T47D (cell line): ENCODE measurements at regions not wholly inside any gene's neighbourhood (a gene's known extent, or its start where the extent isn't known, plus 50 kb on each side); places are given as distances from the start of the nearest gene placed in this dataset.
A peak's percentile ranks its signal among the peaks of the same experiment; 100 is the strongest.

Source experiments
- DNase-seq, 2 experiments: peaks; one replicate each; pipeline versions ENCODE4 v3.0.0 to v3.0.0-alpha.2; 2011 to 2012; ENCODE audit warnings: low read depth in 1 of 2, low spot score in 1 of 2
- JUND ChIP-seq: IDR thresholded peaks from 2 replicates; pipeline ENCODE4 v1.6.1; 2012; ENCODE audit warnings: low read depth
- in situ Hi-C: cut with HindIII; loops from 2 replicates; pipeline ENCODE4 v1.10.0; 2016; ENCODE audit warnings: low sequenced_read_pairs, low pct_unique_long_range_greater_than_20kb

DNA sequence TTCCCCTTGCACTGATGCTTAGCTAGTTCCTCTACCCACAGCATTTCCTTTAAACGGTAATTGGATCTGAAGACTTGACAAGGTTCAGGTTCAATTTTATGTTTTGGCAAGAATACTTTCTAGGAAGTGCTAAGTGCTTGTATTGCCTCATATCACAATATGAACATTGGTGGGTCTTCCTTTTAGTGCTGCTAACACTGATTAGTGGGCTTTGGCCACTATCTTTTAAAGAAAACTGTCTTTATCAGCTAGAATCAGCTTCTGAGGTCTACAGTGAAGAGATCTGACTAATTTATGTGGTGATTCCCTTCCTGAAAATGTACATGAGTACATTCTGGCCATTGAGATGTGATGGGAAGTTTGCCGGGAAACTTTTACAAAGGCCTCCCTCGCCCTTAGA is 316.7 kb upstream of the KLF3 start:
- TF ChIP-seq JUND, result no peak
- DNase-seq, result no peak

DNA sequence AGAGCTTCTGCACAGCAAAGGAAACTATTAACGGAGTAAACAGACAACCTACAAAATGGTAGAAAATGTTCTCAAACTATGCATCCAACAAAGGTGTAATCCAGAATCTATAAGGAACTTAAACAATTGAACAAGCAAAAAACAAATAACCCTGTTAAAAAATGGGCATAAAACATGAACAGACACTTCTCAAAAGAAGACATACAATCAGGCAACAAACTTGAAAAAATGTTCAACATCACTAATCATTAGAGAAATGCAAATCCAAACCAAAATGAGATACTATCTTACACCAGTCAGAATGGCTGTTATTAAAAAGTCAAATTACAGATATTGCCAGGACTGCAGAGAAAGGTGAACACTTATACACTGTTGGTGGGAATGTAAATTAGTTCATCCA is 309.6 kb upstream of the KLF3 start:
- TF ChIP-seq JUND, result no peak

More for the DNA sequence above, 316.7 kb upstream of the KLF3 start:
- in situ Hi-C loops, result no loop called here

DNA sequence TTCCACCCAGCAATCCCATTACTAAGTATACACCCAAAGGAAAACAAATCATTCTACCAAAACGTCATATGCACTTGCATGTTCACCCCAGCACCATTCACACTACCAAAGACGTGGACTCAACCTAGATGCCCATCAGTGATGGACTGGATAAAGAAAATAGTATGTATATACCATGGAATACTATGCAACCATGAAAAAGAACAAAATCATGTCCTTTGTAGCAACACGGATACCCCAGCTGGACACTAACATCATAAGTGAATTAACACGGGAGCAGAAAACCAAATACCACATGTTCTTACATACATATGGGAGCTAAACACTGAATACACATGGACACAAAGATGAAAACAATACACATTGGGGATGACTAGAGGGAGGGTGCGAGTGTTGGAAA is 309.1 kb upstream of the KLF3 start:
- no peak for TF ChIP-seq JUND
- in situ Hi-C loops, result no loop called here
- DNase-seq, result no peak

More for the DNA sequence above, 309.6 kb upstream of the KLF3 start:
- no peak for DNase-seq
- in situ Hi-C loops, result no loop called here

DNA sequence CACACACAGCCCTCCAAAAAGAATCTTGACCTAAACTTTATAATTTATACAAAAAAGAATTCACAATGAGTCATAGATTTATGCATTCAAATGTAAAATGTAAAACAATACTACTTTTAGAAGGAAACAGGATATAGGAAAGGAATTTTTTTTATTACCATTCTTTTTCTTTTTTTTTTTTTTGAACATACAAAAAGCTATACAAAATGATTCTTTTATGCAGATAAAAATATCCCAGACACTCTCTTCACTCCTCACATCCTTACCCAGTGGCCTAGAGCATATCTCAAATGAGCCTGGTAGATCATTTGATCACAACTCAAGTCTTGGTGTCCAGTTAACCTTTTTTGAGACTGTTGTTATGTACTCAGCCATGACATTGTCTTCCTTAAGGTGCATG is 307.3 kb upstream of the KLF3 start:
- no peak for DNase-seq
- in situ Hi-C loops, result no loop called here
- TF ChIP-seq JUND, result no peak

DNA sequence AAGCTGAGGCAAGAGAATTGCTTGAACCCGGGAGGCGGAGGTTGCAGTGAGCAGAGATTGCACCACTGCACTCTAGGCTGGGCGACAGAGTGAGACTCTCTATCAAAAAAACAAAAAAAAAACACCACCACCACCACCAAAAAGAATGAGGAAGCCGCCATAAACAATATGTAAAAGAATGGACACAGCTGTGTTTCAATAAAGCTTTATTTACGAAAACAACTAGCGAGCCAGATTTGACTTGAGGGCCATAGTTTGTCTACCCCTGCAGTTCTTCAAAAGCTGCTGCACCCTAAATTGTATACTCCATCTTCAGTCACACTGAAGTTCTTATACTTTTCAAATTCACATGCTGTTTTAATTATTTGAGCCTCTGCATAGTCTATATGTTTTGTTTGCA is 306.5 kb upstream of the KLF3 start:
- in situ Hi-C loops, result no loop called here

DNA sequence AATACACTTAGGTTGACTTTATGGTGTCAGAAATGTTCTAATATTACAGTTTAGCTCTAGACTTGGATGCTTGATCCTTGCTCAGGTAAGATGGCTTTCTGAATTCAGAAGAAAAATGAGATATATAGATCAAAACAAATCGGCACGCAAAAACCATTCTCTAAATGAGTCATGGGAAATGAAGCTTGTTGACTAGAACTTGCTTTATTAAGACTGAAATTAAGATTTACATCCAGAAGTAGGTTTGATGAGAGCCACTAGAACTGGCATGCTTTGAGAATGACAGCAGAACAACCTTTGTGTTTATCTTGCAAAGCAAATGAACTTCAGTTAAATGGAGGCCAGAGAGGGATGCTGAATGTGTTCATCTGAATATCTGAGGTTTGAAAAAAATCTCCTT is 304.9 kb upstream of the KLF3 start:
- in situ Hi-C loops, result no loop called here
- DNase-seq, result no peak
- TF ChIP-seq JUND, result no peak

More for the DNA sequence above, 306.5 kb upstream of the KLF3 start:
- no peak for TF ChIP-seq JUND
- DNase-seq, result no peak

DNA sequence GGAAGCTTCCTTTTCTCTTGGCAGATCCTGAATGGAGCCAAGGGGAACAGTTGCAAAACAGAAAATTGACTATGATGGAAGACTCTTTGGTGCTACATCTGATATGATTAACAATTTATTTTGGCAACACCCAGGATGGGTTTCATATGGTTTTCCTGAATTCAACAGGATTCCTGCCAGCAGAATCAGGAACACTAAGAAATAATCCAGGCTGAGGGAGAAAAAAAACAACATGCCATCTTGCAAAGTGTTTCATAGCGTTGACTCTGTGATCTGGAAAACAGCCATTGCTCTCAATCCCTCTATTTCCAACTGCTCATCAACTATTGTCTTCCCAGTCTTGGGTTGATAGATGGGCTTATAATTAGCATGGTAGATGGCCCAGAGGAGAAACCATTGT is 303.8 kb upstream of the KLF3 start:
- in situ Hi-C loops, result no loop called here
- no peak for TF ChIP-seq JUND

DNA sequence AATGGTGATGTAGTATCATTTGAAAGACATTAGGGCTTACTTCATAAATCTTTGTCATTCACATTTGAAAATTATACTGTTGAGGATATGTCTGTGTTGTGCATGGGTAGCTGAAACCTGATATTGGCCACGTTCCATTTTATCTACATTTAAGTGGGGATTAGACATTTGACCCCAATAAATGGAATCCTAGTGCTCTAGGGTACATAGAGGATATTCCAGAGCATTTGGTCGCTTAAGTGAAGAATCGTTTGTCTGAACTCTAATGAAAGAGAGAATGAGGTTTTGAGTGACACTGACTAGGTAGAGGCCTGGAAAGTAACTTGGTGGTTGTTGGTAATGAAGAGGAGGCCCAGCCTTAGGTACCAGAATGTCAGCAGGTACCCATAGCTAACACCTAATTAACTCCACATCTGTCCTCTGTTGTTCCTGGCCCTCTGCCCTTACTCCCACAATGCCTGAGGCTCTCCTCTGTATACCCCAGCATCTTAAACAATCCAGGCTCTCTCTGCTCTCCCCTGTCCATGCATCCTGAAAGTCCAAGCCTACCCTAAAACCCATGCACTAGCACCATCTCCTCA is 299.5 kb upstream of the KLF3 start:
- TF ChIP-seq JUND, result no peak
- DNase-seq, result no peak
- in situ Hi-C loops, result no loop called here

More for the DNA sequence above, 303.8 kb upstream of the KLF3 start:
- no peak for DNase-seq

DNA sequence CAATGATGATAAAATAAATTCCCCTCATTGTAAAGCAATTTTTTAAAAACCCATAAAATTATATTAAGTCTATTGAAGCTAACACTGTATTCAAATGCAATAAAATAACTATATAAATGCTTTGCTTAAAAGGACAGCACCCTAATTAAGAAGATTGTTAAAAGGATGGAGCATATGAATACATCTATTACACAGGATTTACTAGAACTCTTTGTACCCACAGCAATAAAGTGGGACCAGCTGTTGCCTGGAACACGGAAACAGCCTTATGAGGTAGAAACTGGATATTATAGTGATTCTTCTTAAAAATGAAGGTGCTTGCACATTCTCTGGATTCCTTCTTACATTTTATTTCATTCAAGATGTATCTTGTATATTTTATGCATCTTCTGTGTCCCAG is 298.7 kb upstream of the KLF3 start:
- TF ChIP-seq JUND, result no peak
- DNase-seq, result no peak
- in situ Hi-C loops, result no loop called here

DNA sequence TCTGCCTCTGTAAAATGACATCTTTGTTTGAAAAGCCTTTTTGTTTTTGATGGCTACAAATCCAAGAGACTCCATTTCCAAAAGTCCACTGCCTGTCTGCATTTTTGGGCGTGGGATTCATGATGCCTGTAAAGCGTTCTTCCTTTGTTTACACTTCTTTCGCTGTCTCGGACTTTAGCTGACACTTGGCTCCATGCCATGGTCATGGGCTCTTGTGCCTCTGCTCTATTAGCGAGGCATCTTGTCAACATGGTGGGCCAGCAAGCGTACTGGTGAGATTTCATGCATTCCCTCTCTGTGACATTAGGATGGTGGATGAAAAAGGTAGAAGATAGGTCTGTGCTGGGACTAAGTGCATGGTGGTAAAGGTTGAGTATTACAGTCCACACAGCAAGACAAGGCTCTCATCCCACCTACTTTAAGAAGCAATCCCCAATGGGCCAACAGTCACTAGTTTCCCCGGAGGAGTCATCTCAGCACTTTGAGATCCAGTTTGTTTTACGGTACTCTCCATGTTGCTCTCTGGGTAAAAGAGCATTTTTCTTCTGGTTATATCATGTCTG is 298.2 kb upstream of the KLF3 start:
- TF ChIP-seq JUND, result no peak
- peak in 1 of 2 experiments; percentile 1 for DNase-seq
- in situ Hi-C loops, result no loop called here

DNA sequence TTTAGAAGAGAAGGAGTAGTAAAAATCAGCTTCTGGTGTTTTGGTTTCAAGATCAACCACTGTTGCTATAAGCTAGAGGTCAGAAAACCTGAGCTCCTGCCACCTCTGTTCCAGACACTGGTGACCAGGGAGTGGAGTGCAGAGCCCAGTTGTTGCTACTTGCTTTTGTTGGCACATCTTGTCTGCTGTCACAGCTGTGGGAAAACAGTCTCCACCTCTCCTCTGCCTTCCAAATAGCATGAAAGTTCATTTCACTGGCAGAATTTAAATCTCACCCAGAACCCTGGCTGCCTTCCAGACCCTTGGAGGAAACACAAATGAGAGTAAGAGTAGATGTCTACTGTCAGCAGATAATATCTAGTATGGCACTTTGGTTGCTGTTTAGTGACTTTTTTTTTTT is 297.5 kb upstream of the KLF3 start:
- in situ Hi-C loops, result no loop called here
- peak in 1 of 2 experiments; percentile 16 for DNase-seq
- TF ChIP-seq JUND, result no peak

DNA sequence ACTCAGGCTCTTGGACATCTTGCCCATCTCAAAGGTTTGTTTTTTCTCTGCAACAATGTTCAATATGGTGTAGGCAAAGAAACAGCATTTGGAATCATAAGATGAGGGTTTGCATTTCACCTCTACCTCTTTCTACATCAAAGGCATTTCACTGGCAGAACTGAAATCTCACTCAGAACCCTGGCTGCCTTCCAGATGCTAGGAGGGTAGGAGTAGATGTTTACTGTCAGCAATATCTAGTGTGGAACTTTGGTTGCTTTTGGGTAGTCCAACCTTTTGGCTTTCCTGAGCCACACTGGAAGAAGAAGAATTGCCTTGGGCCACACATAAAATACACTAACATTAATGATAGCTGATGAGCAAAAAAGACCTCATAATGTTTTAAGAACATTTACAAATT is 297.0 kb upstream of the KLF3 start:
- in situ Hi-C loops, result no loop called here
- no peak for TF ChIP-seq JUND
- no peak for DNase-seq

DNA sequence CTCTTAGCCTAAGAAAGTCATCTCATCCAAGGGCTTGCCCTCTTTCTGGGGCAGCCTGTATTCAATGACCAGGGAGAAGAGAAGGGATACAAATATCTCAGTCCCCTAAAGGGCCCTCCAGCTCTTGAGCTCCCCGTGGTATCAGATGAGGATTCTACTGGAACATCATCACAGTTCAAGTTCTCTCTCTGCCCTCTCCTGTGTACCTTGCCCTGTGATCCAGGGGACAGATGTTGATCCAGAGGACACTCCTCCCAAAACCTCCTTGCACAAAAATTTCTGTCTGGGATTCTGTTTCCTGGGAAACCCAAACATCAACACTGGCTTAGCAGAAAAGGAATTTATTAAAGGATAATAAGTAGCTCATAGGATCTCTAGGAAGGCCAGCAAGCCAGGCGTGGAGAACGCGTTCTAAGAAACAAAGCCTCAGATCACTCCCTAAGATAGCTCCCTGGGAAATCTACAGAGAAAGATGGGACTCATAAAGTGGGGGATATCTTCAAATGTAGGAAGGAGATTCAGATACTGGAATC is 296.3 kb upstream of the KLF3 start:
- DNase-seq, result no peak
- no peak for TF ChIP-seq JUND
- in situ Hi-C loops, result no loop called here

DNA sequence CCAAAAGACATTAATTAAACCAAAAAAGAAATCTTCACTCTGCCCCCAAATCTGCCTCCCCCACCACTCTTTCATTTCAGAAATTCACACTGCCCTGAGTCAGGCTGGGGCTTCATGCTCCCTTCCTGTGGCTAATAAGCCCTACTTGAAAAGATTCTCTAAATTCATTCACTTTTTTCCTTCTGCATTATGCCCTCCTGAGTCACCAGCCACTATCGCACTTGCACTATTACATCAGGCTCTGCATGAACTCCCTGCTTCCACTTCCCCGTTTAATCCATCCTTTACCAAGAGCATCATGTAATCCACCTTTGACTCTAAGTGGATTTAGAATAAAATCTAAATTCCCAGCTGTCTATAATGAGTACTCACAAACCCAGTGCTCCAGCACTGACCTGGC is 295.4 kb upstream of the KLF3 start:
- in situ Hi-C loops, result no loop called here
- no peak for DNase-seq
- no peak for TF ChIP-seq JUND
